ENCODE measurements at regions not wholly inside any gene's neighbourhood (a gene's known extent, or its start where the extent isn't known, plus 50 kb on each side); places are given as distances from the start of the nearest gene placed in this dataset.
"Not testable (repeated sequence)": the region's sequence is repeated elsewhere in the genome, so short reads cannot be mapped to it uniquely, and the experiment has no call there.

- peak; percentile 59 for TF ChIP-seq CTCF (conservative IDR thresholded peaks at IDR 0.05)
- no peak overlapping the region for H3K27ac ChIP-seq
Measured at GRCh38 chr5:112491257-112491656, 72.2 kb upstream of the EPB41L4A start.

GRCh38 chr5:112492291-112492690, 73.2 kb upstream of the EPB41L4A start:
- peak; percentile 70 for TF ChIP-seq CTCF (conservative IDR thresholded peaks at IDR 0.05)
- H3K27ac ChIP-seq = no peak overlapping the region

GRCh38 chr5:112503749-112504501, 84.8 kb upstream of the EPB41L4A start:
- H3K27ac ChIP-seq = peak overlapping the region; percentile 2; the same call in 1 of the 2 replicates

- H3K27ac ChIP-seq = not testable (repeated sequence)
Measured at GRCh38 chr5:112509097-112509496, 90.0 kb upstream of the EPB41L4A start.

GRCh38 chr5:112511920-112512319, 92.8 kb upstream of the EPB41L4A start:
- no peak overlapping the region for H3K27ac ChIP-seq
- TF ChIP-seq CTCF (conservative IDR thresholded peaks at IDR 0.05) = no peak

GRCh38 chr5:112512901-112513300, 93.8 kb upstream of the EPB41L4A start:
- no peak for TF ChIP-seq CTCF (conservative IDR thresholded peaks at IDR 0.05)
- H3K27ac ChIP-seq = no peak overlapping the region

- TF ChIP-seq CTCF (conservative IDR thresholded peaks at IDR 0.05) = no peak
- no peak overlapping the region for H3K27ac ChIP-seq
Measured at GRCh38 chr5:112514111-112514510, 95.0 kb upstream of the EPB41L4A start.

GRCh38 chr5:112520474-112520873, 101.4 kb upstream of the EPB41L4A start:
- H3K27ac ChIP-seq = not testable (repeated sequence)

- H3K27ac ChIP-seq = not testable (repeated sequence)
Measured at GRCh38 chr5:112522891-112523673, 104.0 kb upstream of the EPB41L4A start.

- not testable (repeated sequence) for H3K27ac ChIP-seq
Measured at GRCh38 chr5:112523674-112524263, 104.7 kb upstream of the EPB41L4A start.
